MM.1S (cell line): ENCODE measurements at regions not wholly inside any gene's neighbourhood (a gene's known extent, or its start where the extent isn't known, plus 50 kb on each side); places are given as distances from the start of the nearest gene placed in this dataset.
A peak's percentile ranks its signal among the peaks of the same experiment; 100 is the strongest.

Experiments
- DNase-seq: peaks from one replicate; pipeline ENCODE4 v3.0.0-alpha.2; 2015
- H2AFZ ChIP-seq: fragments of 300-600 bp; sonication (generic); 2 replicates; pipeline ENCODE4 v1.6.0; 2016; ENCODE audit warnings: antibody characterized with exemption, low read length
- H3F3A ChIP-seq: fragments of 300-600 bp; sonication (generic); 2 replicates; pipeline ENCODE4 v1.6.1; 2016; ENCODE audit warnings: mild to moderate bottlenecking, antibody characterized with exemption, low read length, moderate library complexity, mixed read lengths; ENCODE audit not compliant: insufficient read depth
- H3K27ac ChIP-seq: fragments of 300-600 bp; sonication (generic); 2 replicates; pipeline ENCODE4 v1.5.1; 2016; ENCODE audit warnings: mild to moderate bottlenecking, low read length
- H3K27me3 ChIP-seq: fragments of 300-600 bp; sonication (generic); replicated peaks from 2 replicates; pipeline ENCODE4 v1.6.0; 2016; ENCODE audit warnings: low read length; ENCODE audit not compliant: insufficient read depth
- H3K36me3 ChIP-seq: fragments of 300-600 bp; sonication (generic); replicated peaks from 2 replicates; pipeline ENCODE4 v1.6.1; 2016; ENCODE audit warnings: mild to moderate bottlenecking, low read length, mixed read lengths; ENCODE audit not compliant: insufficient read depth
- H3K4me1 ChIP-seq: fragments of 300-600 bp; sonication (generic); 2 replicates; pipeline ENCODE4 v1.6.1; 2016; ENCODE audit warnings: low read length, mixed read lengths
- H3K4me2 ChIP-seq: fragments of 300-600 bp; sonication (generic); 2 replicates; pipeline ENCODE4 v1.6.0; 2016; ENCODE audit warnings: low read depth, low read length
- H3K4me3 ChIP-seq: fragments of 300-600 bp; sonication (generic); 2 replicates; pipeline ENCODE4 v1.5.1; 2016; ENCODE audit warnings: low read length, mixed read lengths
- H3K79me2 ChIP-seq: fragments of 300-600 bp; sonication (generic); 2 replicates; pipeline ENCODE4 v1.6.1; 2016; ENCODE audit warnings: mixed run types, low read length, mixed read lengths
- H3K9ac ChIP-seq: fragments of 300-600 bp; sonication (generic); 2 replicates; pipeline ENCODE4 v1.6.1; 2016; ENCODE audit warnings: low read length, mixed read lengths
- H3K9me2 ChIP-seq: fragments of 300-600 bp; sonication (generic); replicated peaks from 2 replicates; pipeline ENCODE4 v1.6.1; 2016; ENCODE audit warnings: mild to moderate bottlenecking, low read length, mixed read lengths; ENCODE audit not compliant: insufficient read depth
- H3K9me3 ChIP-seq: fragments of 300-600 bp; sonication (generic); replicated peaks from 2 replicates; pipeline ENCODE4 v1.6.1; 2016; ENCODE audit warnings: mild to moderate bottlenecking, low read length, mixed read lengths; ENCODE audit not compliant: insufficient read depth
- H4K20me1 ChIP-seq: fragments of 300-600 bp; sonication (generic); 2 replicates; pipeline ENCODE4 v1.6.1; 2016; ENCODE audit warnings: mild to moderate bottlenecking, low read length, moderate library complexity, mixed read lengths; ENCODE audit not compliant: insufficient read depth
- EZH2 ChIP-seq: fragments of 300-600 bp; sonication (generic); optimal IDR thresholded peaks from 2 replicates; pipeline ENCODE3; 2017; ENCODE audit warnings: low read depth, mild to moderate bottlenecking, antibody characterized with exemption, low read length, mixed read lengths
- EZH2phosphoT487 ChIP-seq: fragments of 300-600 bp; sonication (generic); IDR thresholded peaks from 2 replicates; pipeline ENCODE4 v1.6.1; 2018; ENCODE audit warnings: antibody characterized with exemption, low read length
- TF ChIP-seq, protein P1 (sequence below): fragments of 300-600 bp; sonication (generic); IDR thresholded peaks from 2 replicates; pipeline ENCODE4 v1.5.1; 2016; ENCODE audit warnings: antibody characterized with exemption, low read length, mixed read lengths

DNA sequence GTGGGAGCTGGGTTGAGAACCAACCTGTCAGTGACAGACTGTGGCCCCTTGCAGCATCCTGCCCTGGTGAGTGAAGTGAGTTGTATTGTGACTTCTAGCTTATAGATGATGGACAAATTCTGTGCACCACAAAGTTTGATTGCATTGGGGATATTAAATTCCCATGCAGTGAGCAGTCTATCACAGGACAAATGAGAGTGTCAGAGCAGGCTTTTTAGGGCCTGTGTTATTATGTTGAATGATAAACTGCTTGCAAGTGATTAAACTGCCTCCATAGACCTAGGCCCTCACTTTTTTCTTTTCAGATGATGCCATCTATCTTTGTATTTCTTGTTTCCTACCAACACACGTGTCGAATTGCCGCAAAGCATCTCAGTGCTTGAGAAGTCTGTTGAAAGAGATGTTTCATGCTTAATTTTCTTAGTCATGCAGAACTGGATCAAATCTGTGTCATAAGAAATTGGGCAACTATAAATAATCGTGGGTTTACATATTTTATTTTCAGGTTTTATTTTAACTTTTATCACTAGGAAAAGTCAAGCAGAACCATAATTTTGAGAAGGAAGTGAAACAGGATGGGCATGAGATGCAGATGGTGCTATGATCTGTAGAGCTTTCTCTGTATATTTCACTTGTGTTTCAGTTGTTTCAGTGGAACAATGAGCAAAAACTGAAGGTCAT lies 199.2 kb downstream of the S1PR1 start:
- Histone ChIP-seq H3K36me3 (no peaks in the 10 kb centered on the region), H3K4me1 (no peaks in the 10 kb centered on the region)

DNA sequence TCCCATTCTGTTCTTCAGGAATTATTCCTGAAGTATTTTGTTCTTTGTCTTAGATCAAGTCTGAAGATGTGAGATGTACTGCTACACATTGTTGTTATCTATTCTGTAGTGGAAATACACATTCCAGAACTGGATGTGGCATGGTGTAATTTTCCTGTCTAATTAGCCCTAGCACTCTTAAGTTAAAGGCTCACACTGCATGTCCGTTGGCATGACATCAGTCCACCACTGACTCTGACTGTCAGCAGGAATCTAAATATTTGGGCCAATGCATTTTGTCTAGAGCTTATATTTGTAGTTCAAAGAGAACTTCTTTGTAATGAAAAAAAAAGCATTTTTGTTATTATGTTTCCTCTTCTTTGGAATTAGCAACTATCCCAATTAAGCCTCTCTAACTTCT lies 201.0 kb downstream of the S1PR1 start:
- H3K4me3 ChIP-seq, result no peak overlapping the region
- TF ChIP-seq EZH2phosphoT487, result no peak
- TF ChIP-seq EZH2, result no peak
- TF ChIP-seq, protein P1, sequence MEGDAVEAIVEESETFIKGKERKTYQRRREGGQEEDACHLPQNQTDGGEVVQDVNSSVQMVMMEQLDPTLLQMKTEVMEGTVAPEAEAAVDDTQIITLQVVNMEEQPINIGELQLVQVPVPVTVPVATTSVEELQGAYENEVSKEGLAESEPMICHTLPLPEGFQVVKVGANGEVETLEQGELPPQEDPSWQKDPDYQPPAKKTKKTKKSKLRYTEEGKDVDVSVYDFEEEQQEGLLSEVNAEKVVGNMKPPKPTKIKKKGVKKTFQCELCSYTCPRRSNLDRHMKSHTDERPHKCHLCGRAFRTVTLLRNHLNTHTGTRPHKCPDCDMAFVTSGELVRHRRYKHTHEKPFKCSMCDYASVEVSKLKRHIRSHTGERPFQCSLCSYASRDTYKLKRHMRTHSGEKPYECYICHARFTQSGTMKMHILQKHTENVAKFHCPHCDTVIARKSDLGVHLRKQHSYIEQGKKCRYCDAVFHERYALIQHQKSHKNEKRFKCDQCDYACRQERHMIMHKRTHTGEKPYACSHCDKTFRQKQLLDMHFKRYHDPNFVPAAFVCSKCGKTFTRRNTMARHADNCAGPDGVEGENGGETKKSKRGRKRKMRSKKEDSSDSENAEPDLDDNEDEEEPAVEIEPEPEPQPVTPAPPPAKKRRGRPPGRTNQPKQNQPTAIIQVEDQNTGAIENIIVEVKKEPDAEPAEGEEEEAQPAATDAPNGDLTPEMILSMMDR, result no peak
- H3K79me2 ChIP-seq, result no peaks in the 10 kb centered on the region
- H3F3A ChIP-seq, result no peaks in the 10 kb centered on the region
- H3K36me3 ChIP-seq, result no peaks in the 10 kb centered on the region
- H3K9ac ChIP-seq, result no peak overlapping the region
- no peaks in the 10 kb centered on the region for H3K27me3 ChIP-seq
- H3K4me1 ChIP-seq, result no peaks in the 10 kb centered on the region
- no peak overlapping the region for H3K4me2 ChIP-seq
- H4K20me1 ChIP-seq, result no peaks in the 10 kb centered on the region
- no peak overlapping the region for H3K27ac ChIP-seq
- H2AFZ ChIP-seq, result no peak overlapping the region
- no peaks in the 10 kb centered on the region for H3K9me3 ChIP-seq
- no peak for DNase-seq
- no peaks in the 10 kb centered on the region for H3K9me2 ChIP-seq

More for the DNA sequence above, 199.2 kb downstream of the S1PR1 start:
- Histone ChIP-seq H3K27ac (no peak overlapping the region), H4K20me1 (no peaks in the 10 kb centered on the region), H3F3A (no peaks in the 10 kb centered on the region), H3K4me3 (no peak overlapping the region), H3K9ac (no peak overlapping the region), H3K79me2 (no peaks in the 10 kb centered on the region), H3K9me3 (no peaks in the 10 kb centered on the region), H2AFZ (no peak overlapping the region), H3K27me3 (no peaks in the 10 kb centered on the region), H3K4me2 (no peak overlapping the region), H3K9me2 (no peaks in the 10 kb centered on the region)
- no peak for DNase-seq
- TF ChIP-seq EZH2, result no peak
- TF ChIP-seq, protein P1, result no peak
- TF ChIP-seq EZH2phosphoT487, result no peak

DNA sequence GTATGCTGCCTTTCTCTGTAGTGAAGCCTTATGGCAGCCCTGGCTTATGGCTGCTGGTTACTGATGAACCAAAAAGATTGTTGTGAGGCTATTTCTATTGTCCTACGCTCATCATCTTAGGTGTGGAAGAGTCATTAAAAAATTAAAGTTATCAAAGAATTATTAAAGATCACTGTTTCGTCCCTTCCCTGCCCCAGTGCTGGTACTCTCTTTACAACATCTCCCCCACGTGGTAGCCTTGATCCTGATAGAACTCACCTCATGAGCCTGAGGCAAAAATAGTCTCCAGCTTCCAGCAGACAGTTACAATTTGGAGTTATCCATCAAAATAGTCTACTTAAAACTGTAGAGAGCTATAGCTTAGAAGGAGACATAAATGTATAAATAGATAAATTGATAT lies 201.5 kb downstream of the S1PR1 start:
- Histone ChIP-seq H3K4me1 (no peaks in the 10 kb centered on the region), H4K20me1 (no peaks in the 10 kb centered on the region), H3K9me2 (no peaks in the 10 kb centered on the region), H3K4me2 (no peak overlapping the region), H3F3A (no peaks in the 10 kb centered on the region), H3K27me3 (no peaks in the 10 kb centered on the region), H2AFZ (no peak overlapping the region), H3K9me3 (no peaks in the 10 kb centered on the region), H3K79me2 (no peaks in the 10 kb centered on the region), H3K4me3 (no peak overlapping the region), H3K36me3 (no peaks in the 10 kb centered on the region), H3K9ac (no peak overlapping the region), H3K27ac (no peak overlapping the region)
- peak; percentile 8 for DNase-seq
- no peak for TF ChIP-seq EZH2phosphoT487
- TF ChIP-seq, protein P1, result peak; percentile 18
